OCI-LY3 (cell line): ENCODE measurements at regions not wholly inside any gene's neighbourhood (a gene's known extent, or its start where the extent isn't known, plus 50 kb on each side); places are given as distances from the start of the nearest gene placed in this dataset.

Experiments used
- H2AFZ ChIP-seq: fragments of 200-600, 300-600 bp; shearing (Covaris generic); 2 replicates; pipeline ENCODE4 v1.6.0; 2014; ENCODE audit warnings: antibody characterized with exemption, low read depth, low read length
- H3K27ac ChIP-seq: fragments of 200-600, 300-600 bp; sonication (generic); 2 replicates; pipeline ENCODE4 v1.5.1; 2014; ENCODE audit warnings: mild to moderate bottlenecking, low read length, moderate library complexity, mixed read lengths
- H3K27me3 ChIP-seq: fragments of 200-600, 300-600 bp; sonication (generic); 2 replicates; pipeline ENCODE4 v1.6.1; 2014; ENCODE audit warnings: low read depth, low read length, mixed read lengths
- H3K36me3 ChIP-seq: fragments of 200-600, 300-600 bp; sonication (generic); replicated peaks from 2 replicates; pipeline ENCODE3; 2014; ENCODE audit warnings: low read depth, low read length, mixed read lengths
- H3K4me1 ChIP-seq: fragments of 300-600, 200-600 bp; sonication (generic); 2 replicates; pipeline ENCODE4 v1.6.1; 2014; ENCODE audit warnings: low read length, mixed read lengths
- H3K4me2 ChIP-seq: fragments of 200-600, 300-600 bp; sonication (generic); 2 replicates; pipeline ENCODE4 v1.6.1; 2014; ENCODE audit warnings: low read length, mixed read lengths
- H3K4me3 ChIP-seq: fragments of 300-600, 200-600 bp; sonication (generic); 2 replicates; pipeline ENCODE4 v1.5.1; 2014; ENCODE audit warnings: antibody characterized with exemption, mild to moderate bottlenecking, low read length, moderate library complexity
- H3K79me2 ChIP-seq: fragments of 300-600, 200-600 bp; shearing (Covaris generic); 2 replicates; pipeline ENCODE4 v1.6.1; 2014; ENCODE audit warnings: mild to moderate bottlenecking, low read length, mixed read lengths
- H3K9ac ChIP-seq: fragments of 300-600, 200-600 bp; shearing (Covaris generic); 2 replicates; pipeline ENCODE4 v1.6.0; 2014; ENCODE audit warnings: mild to moderate bottlenecking, low read length, moderate library complexity
- H3K9me3 ChIP-seq: fragments of 200-600, 300-600 bp; shearing (Covaris generic); 2 replicates; pipeline ENCODE4 v1.6.1; 2014; ENCODE audit warnings: low read length, mixed read lengths; ENCODE audit not compliant: insufficient read depth
- H4K20me1 ChIP-seq: fragments of 200-600, 300-600 bp; sonication (generic); 2 replicates; pipeline ENCODE4 v1.6.1; 2016; ENCODE audit warnings: low read length, mixed read lengths; ENCODE audit not compliant: insufficient read depth
- EZH2phosphoT487 ChIP-seq: fragments of 200-600 bp; shearing (Covaris generic); IDR thresholded peaks from 2 replicates; pipeline ENCODE4 v1.6.1; 2018; ENCODE audit warnings: antibody characterized with exemption, mixed run types, low read depth
- TF ChIP-seq, protein P1 (sequence below): fragments of 200-600, 300-600 bp; sonication (generic); IDR thresholded peaks from 2 replicates; pipeline ENCODE4 v1.5.1; 2014; ENCODE audit warnings: antibody characterized with exemption, low read length, low read depth

DNA sequence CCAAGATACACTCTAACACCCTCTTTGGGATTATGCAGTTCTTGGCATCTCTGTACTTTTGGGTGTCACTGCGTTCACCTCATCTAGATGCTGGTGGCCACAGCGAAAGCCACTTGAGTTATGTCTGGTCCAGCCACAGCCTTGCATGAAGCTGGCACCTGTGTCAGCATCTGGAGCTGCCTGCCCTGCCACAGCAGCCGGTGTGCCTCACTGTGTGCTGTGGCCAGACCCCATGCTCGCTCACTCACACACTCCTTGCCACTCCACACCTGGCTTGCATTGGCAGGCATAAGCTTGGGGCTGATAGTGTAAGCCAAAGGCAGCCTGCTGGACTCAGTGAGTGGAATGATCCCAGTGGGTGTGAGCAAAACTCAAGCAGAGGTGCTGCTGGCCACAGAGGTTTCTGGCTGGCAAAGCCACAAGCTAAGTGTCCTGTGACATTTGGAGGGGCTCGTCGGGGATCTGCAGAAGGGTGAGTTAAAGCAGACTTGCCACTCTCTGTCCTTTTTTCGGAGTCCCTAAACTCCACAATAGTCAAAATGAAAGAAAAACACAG is 442.7 kb upstream of the CDH8 start:
- Histone ChIP-seq H3K36me3 (no peaks in the 10 kb centered on the region), H4K20me1 (no peaks in the 10 kb centered on the region), H3K4me2 (no peak overlapping the region), H3K79me2 (no peaks in the 10 kb centered on the region), H3K4me3 (no peak overlapping the region), H2AFZ (no peak overlapping the region), H3K27ac (no peak overlapping the region), H3K9me3 (no peaks in the 10 kb centered on the region), H3K4me1 (no peaks in the 10 kb centered on the region), H3K9ac (no peak overlapping the region), H3K27me3 (no peaks in the 10 kb centered on the region)
- TF ChIP-seq, protein P1, sequence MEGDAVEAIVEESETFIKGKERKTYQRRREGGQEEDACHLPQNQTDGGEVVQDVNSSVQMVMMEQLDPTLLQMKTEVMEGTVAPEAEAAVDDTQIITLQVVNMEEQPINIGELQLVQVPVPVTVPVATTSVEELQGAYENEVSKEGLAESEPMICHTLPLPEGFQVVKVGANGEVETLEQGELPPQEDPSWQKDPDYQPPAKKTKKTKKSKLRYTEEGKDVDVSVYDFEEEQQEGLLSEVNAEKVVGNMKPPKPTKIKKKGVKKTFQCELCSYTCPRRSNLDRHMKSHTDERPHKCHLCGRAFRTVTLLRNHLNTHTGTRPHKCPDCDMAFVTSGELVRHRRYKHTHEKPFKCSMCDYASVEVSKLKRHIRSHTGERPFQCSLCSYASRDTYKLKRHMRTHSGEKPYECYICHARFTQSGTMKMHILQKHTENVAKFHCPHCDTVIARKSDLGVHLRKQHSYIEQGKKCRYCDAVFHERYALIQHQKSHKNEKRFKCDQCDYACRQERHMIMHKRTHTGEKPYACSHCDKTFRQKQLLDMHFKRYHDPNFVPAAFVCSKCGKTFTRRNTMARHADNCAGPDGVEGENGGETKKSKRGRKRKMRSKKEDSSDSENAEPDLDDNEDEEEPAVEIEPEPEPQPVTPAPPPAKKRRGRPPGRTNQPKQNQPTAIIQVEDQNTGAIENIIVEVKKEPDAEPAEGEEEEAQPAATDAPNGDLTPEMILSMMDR, result no peak
- no peak for TF ChIP-seq EZH2phosphoT487

DNA sequence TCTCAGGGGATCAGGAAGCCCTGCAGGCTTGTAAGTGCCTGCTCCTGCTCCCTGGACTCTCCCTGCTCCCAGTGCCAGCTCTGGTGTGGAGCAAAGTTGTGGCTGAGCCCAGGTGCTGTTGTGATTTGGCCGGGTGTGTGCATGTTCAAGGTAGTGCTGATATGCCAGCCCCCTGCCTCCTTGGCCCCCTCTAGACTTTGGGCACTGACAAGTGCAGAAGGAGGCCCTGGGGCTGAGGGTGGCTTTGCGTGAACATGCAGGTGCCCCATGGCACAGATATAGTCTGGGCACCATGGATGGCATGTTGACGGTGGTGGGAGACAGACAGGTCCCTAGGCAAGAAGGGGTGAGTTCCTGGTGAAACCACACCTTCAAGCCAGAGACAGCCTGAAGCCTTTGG is 441.6 kb upstream of the CDH8 start:
- H3K9ac ChIP-seq, result no peak overlapping the region
- no peaks in the 10 kb centered on the region for H3K27me3 ChIP-seq
- H3K4me3 ChIP-seq, result no peak overlapping the region
- no peaks in the 10 kb centered on the region for H3K36me3 ChIP-seq
- no peaks in the 10 kb centered on the region for H3K4me1 ChIP-seq
- H3K79me2 ChIP-seq, result no peaks in the 10 kb centered on the region
- H3K4me2 ChIP-seq, result no peak overlapping the region
- H2AFZ ChIP-seq, result no peak overlapping the region
- H3K27ac ChIP-seq, result no peak overlapping the region
- TF ChIP-seq, protein P1, result no peak
- no peak for TF ChIP-seq EZH2phosphoT487
- no peaks in the 10 kb centered on the region for H4K20me1 ChIP-seq
- H3K9me3 ChIP-seq, result no peaks in the 10 kb centered on the region

DNA sequence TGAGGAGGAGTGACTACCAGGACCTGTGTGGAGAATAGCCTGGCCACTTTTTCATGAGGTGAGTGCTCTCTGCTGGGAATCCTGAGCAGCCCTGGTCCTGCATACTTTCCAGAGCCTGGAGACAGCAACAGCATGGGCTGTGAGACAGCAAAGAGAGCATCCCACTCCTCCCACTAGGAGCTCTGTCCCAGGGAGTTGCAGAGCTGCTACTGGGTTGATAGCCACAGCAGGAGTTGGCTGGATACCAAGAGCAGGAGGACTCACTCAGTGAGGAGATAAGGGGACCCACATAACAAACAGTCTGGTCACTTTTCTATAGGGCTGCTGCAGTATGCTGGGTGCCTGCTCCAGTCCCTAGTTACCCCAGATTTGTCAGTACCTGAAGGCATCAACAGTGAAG is 439.3 kb upstream of the CDH8 start:
- Histone ChIP-seq H3K36me3 (no peaks in the 10 kb centered on the region), H3K4me2 (no peak overlapping the region), H3K9me3 (no peaks in the 10 kb centered on the region; the same call in 1 of the 2 replicates), H3K27ac (no peak overlapping the region), H2AFZ (no peak overlapping the region), H3K79me2 (no peaks in the 10 kb centered on the region), H3K4me3 (no peak overlapping the region), H3K4me1 (no peaks in the 10 kb centered on the region), H3K27me3 (no peaks in the 10 kb centered on the region), H3K9ac (no peak overlapping the region), H4K20me1 (no peaks in the 10 kb centered on the region)
- TF ChIP-seq, protein P1, result no peak
- TF ChIP-seq EZH2phosphoT487, result no peak

DNA sequence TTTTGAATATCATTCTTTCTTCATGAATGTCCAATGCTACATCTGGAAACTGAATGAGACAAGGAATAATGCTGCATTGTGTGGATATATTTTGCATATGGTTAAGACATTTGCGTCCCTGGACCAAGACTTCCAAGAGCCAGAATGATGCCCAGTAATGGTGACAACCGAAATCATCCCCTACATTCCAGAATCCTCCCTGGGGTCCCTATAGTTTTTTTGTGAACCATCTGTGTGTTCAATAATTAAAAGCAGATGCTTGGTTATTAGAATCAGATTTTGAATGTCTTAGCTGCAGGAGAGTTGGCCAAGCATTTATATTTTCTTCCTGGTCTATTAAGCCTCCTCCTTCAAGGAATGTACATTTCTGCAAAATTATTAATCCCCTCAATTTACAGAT is 426.7 kb upstream of the CDH8 start:
- Histone ChIP-seq H3K4me3 (no peak overlapping the region), H4K20me1 (no peaks in the 10 kb centered on the region), H3K27ac (no peak overlapping the region), H3K36me3 (no peaks in the 10 kb centered on the region), H3K9ac (no peak overlapping the region), H3K4me2 (no peak overlapping the region), H3K4me1 (no peaks in the 10 kb centered on the region), H3K9me3 (no peaks in the 10 kb centered on the region), H2AFZ (no peak overlapping the region), H3K27me3 (no peaks in the 10 kb centered on the region), H3K79me2 (no peaks in the 10 kb centered on the region)
- no peak for TF ChIP-seq EZH2phosphoT487
- TF ChIP-seq, protein P1, result no peak
